Peyer's patch (tissue), 4 donors: ENCODE measurements at regions not wholly inside any gene's neighbourhood (a gene's known extent, or its start where the extent isn't known, plus 50 kb on each side); places are given as distances from the start of the nearest gene placed in this dataset.

ENCODE experiments used
- CTCF ChIP-seq, 6 experiments: fragments of 450-650 bp in 4 of 6; fragments of 200-600 bp in 2 of 6; sonication (generic) in 1 of 6; IDR thresholded peaks; one replicate each; pipeline ENCODE4 v1.5.1; 2017 to 2019; ENCODE audit warnings: antibody characterized with exemption in 6 of 6, mild to moderate bottlenecking in 3 of 6, moderate library complexity in 1 of 6
- POLR2A ChIP-seq, 2 donors: fragments of 450-650 bp; IDR thresholded peaks; one replicate each; pipeline ENCODE4 v1.5.1; 2017; ENCODE audit warnings: antibody characterized with exemption in 2 of 2, mild to moderate bottlenecking in 2 of 2, moderate library complexity in 2 of 2

GRCh38 chr6:71410164-71410566 lies 121.6 kb downstream of the OGFRL1 start:
- TF ChIP-seq CTCF (IDR thresholded peaks at IDR 0.05) (no peak), POLR2A (IDR thresholded peaks at IDR 0.05) (no peak)
